ENCODE measurements at regions not wholly inside any gene's neighbourhood (a gene's known extent, or its start where the extent isn't known, plus 50 kb on each side); places are given as distances from the start of the nearest gene placed in this dataset.

- whole genome bisulfite sequencing, 2 donors, result 49 to 65% methylated on average over 6 of the region's 6 CpGs
Observed at GRCh38 chr17:36730857-36731490, 129.6 kb downstream of the MRM1 start.

GRCh38 chr17:36731811-36732210, 130.4 kb downstream of the MRM1 start:
- Histone ChIP-seq H3K4me3 (replicated peaks in 1 of 3) (no peak overlapping the region), H3K36me3 (no peaks in the 10 kb centered on the region), H3K4me1 (no peaks in the 10 kb centered on the region), H3K9me3 (no peaks in the 10 kb centered on the region), H3K27me3 (peaks cover 8% of the 10 kb centered on the region), H3K27ac (no peak overlapping the region)
- no peak for TF ChIP-seq POLR2A (IDR thresholded peaks at IDR 0.05)
- no peak for TF ChIP-seq CTCF (IDR thresholded peaks at IDR 0.05)
- 30 to 36% methylated on average over 5 to 10 of the region's 10 CpGs for WGBS, 2 donors
- intact Hi-C loops (cut with DNase I), result no loop called here
- no peak for DNase-seq

More at GRCh38 chr17:36730857-36731490, 129.6 kb downstream of the MRM1 start:
- Histone ChIP-seq H3K27me3 (peaks cover 8% of the 10 kb centered on the region), H3K27ac (no peak overlapping the region), H3K9me3 (no peaks in the 10 kb centered on the region), H3K4me3 (replicated peaks in 1 of 3) (no peak overlapping the region), H3K36me3 (no peaks in the 10 kb centered on the region), H3K4me1 (no peaks in the 10 kb centered on the region)
- no peak for DNase-seq
- TF ChIP-seq POLR2A (IDR thresholded peaks at IDR 0.05) (no peak), CTCF (IDR thresholded peaks at IDR 0.05) (no peak)
- intact Hi-C loops (cut with DNase I), result no loop called here

GRCh38 chr17:36732351-36732750, 131.0 kb downstream of the MRM1 start:
- no peaks in the 10 kb centered on the region for H3K36me3 ChIP-seq
- H3K27ac ChIP-seq, result no peak overlapping the region
- intact Hi-C loops (cut with DNase I), result no loop called here
- H3K4me3 ChIP-seq (replicated peaks in 1 of 3), result no peak overlapping the region
- H3K27me3 ChIP-seq, result peaks cover 8% of the 10 kb centered on the region
- DNase-seq, result no peak
- no peaks in the 10 kb centered on the region for H3K4me1 ChIP-seq
- 95 to 96% methylated on average over 5 of the region's 5 CpGs for WGBS, 2 donors
- no peaks in the 10 kb centered on the region for H3K9me3 ChIP-seq
- no peak for TF ChIP-seq CTCF (IDR thresholded peaks at IDR 0.05)
- TF ChIP-seq POLR2A (IDR thresholded peaks at IDR 0.05), result no peak

- intact Hi-C loops (cut with DNase I), result no loop called here
- H3K4me3 ChIP-seq (replicated peaks in 1 of 3), result no peak overlapping the region
- no peaks in the 10 kb centered on the region for H3K36me3 ChIP-seq
- no peaks in the 10 kb centered on the region for H3K27me3 ChIP-seq
- no peak overlapping the region for H3K27ac ChIP-seq
- no peaks in the 10 kb centered on the region for H3K4me1 ChIP-seq
- H3K9me3 ChIP-seq, result no peaks in the 10 kb centered on the region
- DNase-seq, result no peak
- 76 to 80% methylated on average over 15 of the region's 15 CpGs for WGBS, 2 donors
- TF ChIP-seq POLR2A (IDR thresholded peaks at IDR 0.05) (no peak), CTCF (IDR thresholded peaks at IDR 0.05) (no peak)
Observed at GRCh38 chr17:36736201-36737156, 135.1 kb downstream of the MRM1 start.

- TF ChIP-seq POLR2A (IDR thresholded peaks at IDR 0.05) (no peak), CTCF (IDR thresholded peaks at IDR 0.05) (no peak)
- H3K9me3 ChIP-seq, result no peaks in the 10 kb centered on the region
- H3K4me1 ChIP-seq, result no peaks in the 10 kb centered on the region
- no peak for DNase-seq
- intact Hi-C loops (cut with DNase I), result no loop called here
- H3K4me3 ChIP-seq (replicated peaks in 1 of 3), result no peak overlapping the region
- WGBS, 2 donors, result 82 to 90% methylated on average over 6 of the region's 6 CpGs
- no peaks in the 10 kb centered on the region for H3K36me3 ChIP-seq
- no peak overlapping the region for H3K27ac ChIP-seq
- no peaks in the 10 kb centered on the region for H3K27me3 ChIP-seq
Observed at GRCh38 chr17:36739208-36739607, 137.8 kb downstream of the MRM1 start.

All from thyroid gland (tissue), 4 donors.